ENCODE measurements at regions not wholly inside any gene's neighbourhood (a gene's known extent, or its start where the extent isn't known, plus 50 kb on each side); places are given as distances from the start of the nearest gene placed in this dataset.

- DNase-seq (ENCODE audit: low read depth): no peak
- TF ChIP-seq CTCF (IDR thresholded peaks at IDR 0.05; ENCODE audit: low read depth, low read length, missing control alignments): no peak
Measured at GRCh38 chr17:14559264-14560119, 258.6 kb downstream of the HS3ST3B1 start.

GRCh38 chr17:14557480-14557879 lies 256.6 kb downstream of the HS3ST3B1 start:
- TF ChIP-seq CTCF (IDR thresholded peaks at IDR 0.05; ENCODE audit: low read depth, low read length, missing control alignments): no peak
- H3K4me3 ChIP-seq (ENCODE audit: low read depth, low read length): no peak overlapping the region
- no peak for DNase-seq (ENCODE audit: low read depth)

More at GRCh38 chr17:14559264-14560119, 258.6 kb downstream of the HS3ST3B1 start:
- H3K4me3 ChIP-seq (ENCODE audit: low read depth, low read length): no peak overlapping the region

GRCh38 chr17:14553847-14554246 lies 253.0 kb downstream of the HS3ST3B1 start:
- no peak for DNase-seq (ENCODE audit: low read depth)
- no peak overlapping the region for H3K4me3 ChIP-seq (ENCODE audit: low read depth, low read length)
- TF ChIP-seq CTCF (IDR thresholded peaks at IDR 0.05; ENCODE audit: low read depth, low read length, missing control alignments): no peak

- no peak for TF ChIP-seq CTCF (IDR thresholded peaks at IDR 0.05; ENCODE audit: low read depth, low read length, missing control alignments)
- no peak for DNase-seq (ENCODE audit: low read depth)
- H3K4me3 ChIP-seq (ENCODE audit: low read depth, low read length): no peak overlapping the region
Measured at GRCh38 chr17:14552306-14552705, 251.4 kb downstream of the HS3ST3B1 start.

- no peak for TF ChIP-seq CTCF (IDR thresholded peaks at IDR 0.05; ENCODE audit: low read depth, low read length, missing control alignments)
- DNase-seq (ENCODE audit: low read depth): no peak
- no peak overlapping the region for H3K4me3 ChIP-seq (ENCODE audit: low read depth, low read length)
Measured at GRCh38 chr17:14547556-14547955, 246.7 kb downstream of the HS3ST3B1 start.

GRCh38 chr17:14547016-14547415 lies 246.1 kb downstream of the HS3ST3B1 start:
- H3K4me3 ChIP-seq (ENCODE audit: low read depth, low read length): no peak overlapping the region
- DNase-seq (ENCODE audit: low read depth): no peak
- TF ChIP-seq CTCF (IDR thresholded peaks at IDR 0.05; ENCODE audit: low read depth, low read length, missing control alignments): no peak

All from GM12864 (cell line).